ENCODE measurements at regions not wholly inside any gene's neighbourhood (a gene's known extent, or its start where the extent isn't known, plus 50 kb on each side); places are given as distances from the start of the nearest gene placed in this dataset.

GRCh38 chr1:4529446-4530165 is 124.8 kb upstream of the AJAP1 start:
- no peak for TF ChIP-seq CTCF (IDR thresholded peaks at IDR 0.05)
- no peak for TF ChIP-seq REST (IDR thresholded peaks at IDR 0.05; ENCODE audit: insufficient read depth in 1 of 2, low read depth in 2 of 2, low read length in 1 of 2)

Measured in Panc1 (cell line).